Dendritic cell treated with granulocyte-macrophage colony-stimulating factor and Interleukin-4, amounts not matched to agents 40 ng/mL and 50 ng/mL, for 4 days (primary cell): ENCODE measurements at regions not wholly inside any gene's neighbourhood (a gene's known extent, or its start where the extent isn't known, plus 50 kb on each side); places are given as distances from the start of the nearest gene placed in this dataset.

Experiments used
- H3K27ac Mint-ChIP-seq: one replicate; pipeline ENCODE4 v1.8.0; 2022; ENCODE audit warnings: mild to moderate bottlenecking, mixed read lengths
- H3K27me3 Mint-ChIP-seq: one replicate; pipeline ENCODE4 v1.8.0; 2022; ENCODE audit warnings: mild to moderate bottlenecking, mixed read lengths
- H3K36me3 Mint-ChIP-seq: one replicate; pipeline ENCODE4 v1.8.0; 2022; ENCODE audit warnings: low read depth, mixed read lengths
- H3K4me1 Mint-ChIP-seq: one replicate; pipeline ENCODE4 v1.8.0; 2022; ENCODE audit warnings: low read depth, mixed read lengths
- H3K4me3 Mint-ChIP-seq: one replicate; pipeline ENCODE4 v1.8.0; 2022; ENCODE audit warnings: mild to moderate bottlenecking, moderate library complexity, mixed read lengths
- H3K9me3 Mint-ChIP-seq: one replicate; pipeline ENCODE4 v1.8.0; 2022; ENCODE audit warnings: mixed read lengths
- intact Hi-C: fragments of 100-400 bp; cut with micrococcal nuclease; formaldehyde crosslinking; loops from one replicate; pipeline ENCODE4 v1.15.0; 2022

- H3K27ac Mint-ChIP-seq: no peak overlapping the region
- no peaks in the 10 kb centered on the region for H3K27me3 Mint-ChIP-seq
- no peaks in the 10 kb centered on the region for H3K9me3 Mint-ChIP-seq
- intact Hi-C loops: no loop called here
- H3K4me1 Mint-ChIP-seq: no peaks in the 10 kb centered on the region
- H3K36me3 Mint-ChIP-seq: no peaks in the 10 kb centered on the region
- H3K4me3 Mint-ChIP-seq: no peak overlapping the region
Observed at GRCh38 chr12:126061777-126062176, 996.5 kb downstream of the AACS start.

- intact Hi-C loops: no loop called here
- no peaks in the 10 kb centered on the region for H3K9me3 Mint-ChIP-seq
- no peaks in the 10 kb centered on the region for H3K27me3 Mint-ChIP-seq
- no peak overlapping the region for H3K27ac Mint-ChIP-seq
- H3K36me3 Mint-ChIP-seq: no peaks in the 10 kb centered on the region
- no peaks in the 10 kb centered on the region for H3K4me1 Mint-ChIP-seq
- H3K4me3 Mint-ChIP-seq: no peak overlapping the region
Observed at GRCh38 chr12:126064028-126064427, 998.8 kb downstream of the AACS start.

- intact Hi-C loops: loop anchor here (5.0 kb wide), 2 partner anchors 805 to 1315 kb away; no protein-coding TSS in a partner anchor
- no peaks in the 10 kb centered on the region for H3K9me3 Mint-ChIP-seq
- H3K27me3 Mint-ChIP-seq: no peaks in the 10 kb centered on the region
- H3K4me1 Mint-ChIP-seq: no peaks in the 10 kb centered on the region
- H3K27ac Mint-ChIP-seq: no peak overlapping the region
- no peaks in the 10 kb centered on the region for H3K36me3 Mint-ChIP-seq
- no peak overlapping the region for H3K4me3 Mint-ChIP-seq
Observed at GRCh38 chr12:126067626-126068329, 1002.5 kb downstream of the AACS start.

GRCh38 chr12:126069549-126070165 is 1004.4 kb downstream of the AACS start:
- no peak overlapping the region for H3K27ac Mint-ChIP-seq
- H3K27me3 Mint-ChIP-seq: no peaks in the 10 kb centered on the region
- H3K9me3 Mint-ChIP-seq: no peaks in the 10 kb centered on the region
- no peak overlapping the region for H3K4me3 Mint-ChIP-seq
- no peaks in the 10 kb centered on the region for H3K36me3 Mint-ChIP-seq
- H3K4me1 Mint-ChIP-seq: no peaks in the 10 kb centered on the region
- intact Hi-C loops: loop anchor here (5.0 to 10.0 kb wide), 3 partner anchors 803 to 1995 kb away; no protein-coding TSS in a partner anchor

- H3K9me3 Mint-ChIP-seq: peaks cover 13% of the 10 kb centered on the region
- no peak overlapping the region for H3K27ac Mint-ChIP-seq
- H3K27me3 Mint-ChIP-seq: no peaks in the 10 kb centered on the region
- H3K4me3 Mint-ChIP-seq: no peak overlapping the region
- intact Hi-C loops: loop anchor here (10.0 kb wide), 1 partner anchor 1988 kb away; no protein-coding TSS in a partner anchor
- H3K4me1 Mint-ChIP-seq: no peaks in the 10 kb centered on the region
- no peaks in the 10 kb centered on the region for H3K36me3 Mint-ChIP-seq
Observed at GRCh38 chr12:126076515-126076914, 1011.3 kb downstream of the AACS start.

GRCh38 chr12:126083926-126084325 is 1018.7 kb downstream of the AACS start:
- H3K4me1 Mint-ChIP-seq: no peaks in the 10 kb centered on the region

GRCh38 chr12:126084480-126084879 is 1019.2 kb downstream of the AACS start:
- intact Hi-C loops: no loop called here
- Mint-ChIP-seq H3K27ac (no peak overlapping the region), H3K4me1 (no peaks in the 10 kb centered on the region), H3K9me3 (peaks cover 11% of the 10 kb centered on the region), H3K4me3 (no peak overlapping the region), H3K27me3 (no peaks in the 10 kb centered on the region), H3K36me3 (no peaks in the 10 kb centered on the region)

More at GRCh38 chr12:126083926-126084325, 1018.7 kb downstream of the AACS start:
- Mint-ChIP-seq H3K36me3 (no peaks in the 10 kb centered on the region), H3K27ac (no peak overlapping the region), H3K4me3 (no peak overlapping the region), H3K9me3 (peaks cover 12% of the 10 kb centered on the region), H3K27me3 (no peaks in the 10 kb centered on the region)
- intact Hi-C loops: no loop called here

- H3K4me3 Mint-ChIP-seq: no peak overlapping the region
- intact Hi-C loops: no loop called here
- peaks cover 11% of the 10 kb centered on the region for H3K9me3 Mint-ChIP-seq
- no peak overlapping the region for H3K27ac Mint-ChIP-seq
- H3K27me3 Mint-ChIP-seq: no peaks in the 10 kb centered on the region
- H3K4me1 Mint-ChIP-seq: no peaks in the 10 kb centered on the region
- no peaks in the 10 kb centered on the region for H3K36me3 Mint-ChIP-seq
Observed at GRCh38 chr12:126086242-126086641, 1021.0 kb downstream of the AACS start.

- peaks cover 21% of the 10 kb centered on the region for H3K9me3 Mint-ChIP-seq
- H3K27ac Mint-ChIP-seq: no peak overlapping the region
- H3K36me3 Mint-ChIP-seq: no peaks in the 10 kb centered on the region
- intact Hi-C loops: no loop called here
- no peaks in the 10 kb centered on the region for H3K4me1 Mint-ChIP-seq
- H3K27me3 Mint-ChIP-seq: no peaks in the 10 kb centered on the region
- H3K4me3 Mint-ChIP-seq: no peak overlapping the region
Observed at GRCh38 chr12:126087692-126088091, 1022.5 kb downstream of the AACS start.

GRCh38 chr12:126093908-126094307 is 1028.7 kb downstream of the AACS start:
- H3K27ac Mint-ChIP-seq: no peak overlapping the region
- no peaks in the 10 kb centered on the region for H3K4me1 Mint-ChIP-seq
- no peaks in the 10 kb centered on the region for H3K27me3 Mint-ChIP-seq
- intact Hi-C loops: no loop called here
- H3K9me3 Mint-ChIP-seq: peaks cover 14% of the 10 kb centered on the region
- H3K36me3 Mint-ChIP-seq: no peaks in the 10 kb centered on the region
- no peak overlapping the region for H3K4me3 Mint-ChIP-seq

- Mint-ChIP-seq H3K27me3 (no peaks in the 10 kb centered on the region), H3K9me3 (peaks cover 18% of the 10 kb centered on the region), H3K4me3 (no peak overlapping the region), H3K27ac (no peak overlapping the region), H3K4me1 (no peaks in the 10 kb centered on the region), H3K36me3 (no peaks in the 10 kb centered on the region)
- intact Hi-C loops: no loop called here
Observed at GRCh38 chr12:126095748-126096510, 1030.7 kb downstream of the AACS start.

- H3K4me3 Mint-ChIP-seq: no peak overlapping the region
- H3K4me1 Mint-ChIP-seq: no peaks in the 10 kb centered on the region
- no peaks in the 10 kb centered on the region for H3K27me3 Mint-ChIP-seq
- no peaks in the 10 kb centered on the region for H3K9me3 Mint-ChIP-seq
- H3K27ac Mint-ChIP-seq: no peak overlapping the region
- no peaks in the 10 kb centered on the region for H3K36me3 Mint-ChIP-seq
- intact Hi-C loops: no loop called here
Observed at GRCh38 chr12:126106706-126107105, 1041.5 kb downstream of the AACS start.

- intact Hi-C loops: no loop called here
- H3K4me3 Mint-ChIP-seq: no peak overlapping the region
- H3K27ac Mint-ChIP-seq: no peak overlapping the region
- H3K4me1 Mint-ChIP-seq: no peaks in the 10 kb centered on the region
- no peaks in the 10 kb centered on the region for H3K36me3 Mint-ChIP-seq
- H3K27me3 Mint-ChIP-seq: no peaks in the 10 kb centered on the region
- no peaks in the 10 kb centered on the region for H3K9me3 Mint-ChIP-seq
Observed at GRCh38 chr12:126107659-126108058, 1042.4 kb downstream of the AACS start.

GRCh38 chr12:126108247-126108646 is 1043.0 kb downstream of the AACS start:
- no peaks in the 10 kb centered on the region for H3K27me3 Mint-ChIP-seq
- intact Hi-C loops: no loop called here

More at GRCh38 chr12:126108247-126108646, 1043.0 kb downstream of the AACS start:
- Mint-ChIP-seq H3K4me1 (no peaks in the 10 kb centered on the region), H3K27ac (no peak overlapping the region), H3K36me3 (no peaks in the 10 kb centered on the region), H3K9me3 (no peaks in the 10 kb centered on the region), H3K4me3 (no peak overlapping the region)
